ENCODE measurements at regions not wholly inside any gene's neighbourhood (a gene's known extent, or its start where the extent isn't known, plus 50 kb on each side); places are given as distances from the start of the nearest gene placed in this dataset.

DNA sequence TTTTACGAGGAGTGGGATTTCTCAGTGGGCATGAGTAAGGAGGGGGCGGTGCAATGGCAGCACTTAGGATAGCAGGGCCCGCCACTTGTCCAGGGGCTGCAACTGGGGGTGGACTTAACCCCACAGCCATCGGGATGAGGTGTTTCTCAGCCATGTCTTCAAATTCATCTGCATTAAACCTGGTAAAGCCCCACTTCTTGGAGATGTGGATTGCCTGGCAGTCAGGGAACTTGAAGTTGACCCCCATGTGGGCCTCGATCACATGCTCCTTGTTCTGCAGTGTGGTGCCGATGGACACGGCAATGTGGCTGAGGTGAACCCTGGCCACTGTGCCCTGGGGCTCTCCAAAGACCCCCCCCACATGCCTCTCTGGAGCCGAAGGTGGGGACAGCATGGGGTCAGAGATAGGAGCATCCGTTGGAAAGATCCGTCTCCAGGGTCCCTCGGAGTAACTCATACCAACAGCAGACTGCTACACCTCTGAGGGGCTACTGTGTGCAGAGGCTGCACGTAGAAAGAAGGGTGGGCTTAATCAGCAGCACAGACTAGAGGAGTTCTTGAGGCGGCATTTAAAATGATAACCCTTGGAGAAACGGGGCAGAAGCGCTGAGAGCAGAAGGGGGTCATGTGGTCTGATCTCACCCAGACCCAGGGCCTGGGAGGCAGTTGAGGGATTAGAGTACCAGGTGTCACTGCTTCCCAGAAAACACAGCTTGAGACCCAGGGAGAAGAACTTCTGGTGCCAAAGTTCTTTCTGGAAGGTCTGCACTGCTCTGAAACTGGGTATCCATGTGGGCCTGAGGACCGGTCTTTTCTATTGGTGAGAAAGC, 141.4 kb downstream of the MTX3 start:
- H3K4me1 ChIP-seq (ENCODE audit: control insufficient read depth, extremely low read depth, insufficient read depth, low read length) = peaks cover 10% of the 10 kb centered on the region
- peaks cover 3% of the 10 kb centered on the region for H3K27me3 ChIP-seq (ENCODE audit: control insufficient read depth, extremely low read depth, insufficient read depth, low read length)
- H3K9me3 ChIP-seq (ENCODE audit: control insufficient read depth, low read depth, low read length) = no peaks in the 10 kb centered on the region
- no peak for TF ChIP-seq EZH2 (IDR thresholded peaks at IDR 0.05; ENCODE audit: low read length)
- TF ChIP-seq CTCF (optimal IDR thresholded peaks at IDR 0.05 in 1 of 3, IDR thresholded peaks at IDR 0.05 in 1 of 3, conservative IDR thresholded peaks at IDR 0.05 in 1 of 3; ENCODE audit: extremely low read depth in 1 of 3, insufficient read depth in 2 of 3, low read length in 3 of 3) = no peak
- no peak overlapping the region for H3K4me3 ChIP-seq (ENCODE audit: control insufficient read depth in 2 of 3, extremely low read depth in 1 of 3, insufficient read depth in 2 of 3, low read depth in 1 of 3, low read length in 3 of 3)
- FAIRE-seq (no peak), DNase-seq (ENCODE audit: low read depth, low spot score) (no peak)
- H3K9ac ChIP-seq (ENCODE audit: control insufficient read depth, extremely low read depth, insufficient read depth, low read length) = no peak overlapping the region
- H3K27ac ChIP-seq (ENCODE audit: control insufficient read depth, insufficient read depth, low read length) = no peak overlapping the region
- no peaks in the 10 kb centered on the region for H4K20me1 ChIP-seq (ENCODE audit: control insufficient read depth, extremely low read depth, insufficient read depth, low read length)
- no peak overlapping the region for H2AFZ ChIP-seq (ENCODE audit: control insufficient read depth, low read length)
- no peaks in the 10 kb centered on the region for H3K79me2 ChIP-seq (ENCODE audit: control insufficient read depth, insufficient read depth, low read length)
- dilution Hi-C loops (cut with MboI; ENCODE audit: extremely low pct_ligation_motif_present, low sequenced_read_pairs) = no loop called here
- no peak overlapping the region for H3K4me2 ChIP-seq (ENCODE audit: control insufficient read depth, extremely low read depth, insufficient read depth, low read depth, low read length)
- H3K9me1 ChIP-seq (ENCODE audit: control insufficient read depth, extremely low read depth, insufficient read depth, low read length) = no peaks in the 10 kb centered on the region
- no peaks in the 10 kb centered on the region for H3K36me3 ChIP-seq (ENCODE audit: control insufficient read depth in 2 of 2, extremely low read depth in 1 of 2, insufficient read depth in 2 of 2, low read length in 2 of 2)

Small RNAs in the stretch of these regions (small RNA-seq; reads per million reads assigned to genes)
- gene AC008496.1 (ENCODE audit: insufficient read length in 3 of 3, low read depth in 3 of 3, low replicate concordance in 1 of 3) = 0 reads per million in 3 experiments

Measured in keratinocyte (primary cell).